ENCODE measurements at regions not wholly inside any gene's neighbourhood (a gene's known extent, or its start where the extent isn't known, plus 50 kb on each side); places are given as distances from the start of the nearest gene placed in this dataset.

DNA sequence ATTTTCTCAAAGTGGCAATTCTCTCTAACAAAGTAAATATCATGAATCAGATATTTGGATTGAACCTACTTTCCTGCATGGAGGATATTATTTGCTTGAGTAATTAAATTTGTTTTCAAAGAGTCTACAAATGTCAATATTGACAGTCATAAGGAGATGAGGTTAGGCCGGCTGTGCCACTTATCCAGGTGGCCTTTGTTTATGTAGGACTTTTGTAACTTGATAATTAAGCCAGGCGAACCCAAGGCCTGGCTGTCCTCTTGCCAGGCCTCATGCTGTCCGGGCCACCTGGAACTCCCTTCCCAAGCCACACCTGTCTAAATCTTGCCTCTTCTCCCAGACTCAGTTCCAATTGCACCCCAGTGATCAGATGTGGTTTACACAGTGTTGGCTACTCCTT is 255.2 kb downstream of the ACKR3 start:
- WGBS, 2 donors: 17 to 72% methylated on average over 3 of the region's 3 CpGs
- no peak overlapping the region for H3K4me3 ChIP-seq
- intact Hi-C loops (cut with DNase I): no loop called here
- H3K27ac ChIP-seq: no peak overlapping the region
- H3K27me3 ChIP-seq: no peaks in the 10 kb centered on the region
- TF ChIP-seq POLR2AphosphoS5 (IDR thresholded peaks at IDR 0.05): no peak
- TF ChIP-seq, protein P1, sequence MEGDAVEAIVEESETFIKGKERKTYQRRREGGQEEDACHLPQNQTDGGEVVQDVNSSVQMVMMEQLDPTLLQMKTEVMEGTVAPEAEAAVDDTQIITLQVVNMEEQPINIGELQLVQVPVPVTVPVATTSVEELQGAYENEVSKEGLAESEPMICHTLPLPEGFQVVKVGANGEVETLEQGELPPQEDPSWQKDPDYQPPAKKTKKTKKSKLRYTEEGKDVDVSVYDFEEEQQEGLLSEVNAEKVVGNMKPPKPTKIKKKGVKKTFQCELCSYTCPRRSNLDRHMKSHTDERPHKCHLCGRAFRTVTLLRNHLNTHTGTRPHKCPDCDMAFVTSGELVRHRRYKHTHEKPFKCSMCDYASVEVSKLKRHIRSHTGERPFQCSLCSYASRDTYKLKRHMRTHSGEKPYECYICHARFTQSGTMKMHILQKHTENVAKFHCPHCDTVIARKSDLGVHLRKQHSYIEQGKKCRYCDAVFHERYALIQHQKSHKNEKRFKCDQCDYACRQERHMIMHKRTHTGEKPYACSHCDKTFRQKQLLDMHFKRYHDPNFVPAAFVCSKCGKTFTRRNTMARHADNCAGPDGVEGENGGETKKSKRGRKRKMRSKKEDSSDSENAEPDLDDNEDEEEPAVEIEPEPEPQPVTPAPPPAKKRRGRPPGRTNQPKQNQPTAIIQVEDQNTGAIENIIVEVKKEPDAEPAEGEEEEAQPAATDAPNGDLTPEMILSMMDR (IDR thresholded peaks at IDR 0.05): no peak
- TF ChIP-seq EP300 (IDR thresholded peaks at IDR 0.05): no peak
- no peak for TF ChIP-seq POLR2A (IDR thresholded peaks at IDR 0.05)
- peaks cover 0 to 6% (median 3%) of the 10 kb centered on the region in 4 donors for H3K9me3 ChIP-seq
- no peaks in the 10 kb centered on the region for H3K4me1 ChIP-seq
- no peaks in the 10 kb centered on the region for H3K36me3 ChIP-seq
- DNase-seq: no peak

DNA sequence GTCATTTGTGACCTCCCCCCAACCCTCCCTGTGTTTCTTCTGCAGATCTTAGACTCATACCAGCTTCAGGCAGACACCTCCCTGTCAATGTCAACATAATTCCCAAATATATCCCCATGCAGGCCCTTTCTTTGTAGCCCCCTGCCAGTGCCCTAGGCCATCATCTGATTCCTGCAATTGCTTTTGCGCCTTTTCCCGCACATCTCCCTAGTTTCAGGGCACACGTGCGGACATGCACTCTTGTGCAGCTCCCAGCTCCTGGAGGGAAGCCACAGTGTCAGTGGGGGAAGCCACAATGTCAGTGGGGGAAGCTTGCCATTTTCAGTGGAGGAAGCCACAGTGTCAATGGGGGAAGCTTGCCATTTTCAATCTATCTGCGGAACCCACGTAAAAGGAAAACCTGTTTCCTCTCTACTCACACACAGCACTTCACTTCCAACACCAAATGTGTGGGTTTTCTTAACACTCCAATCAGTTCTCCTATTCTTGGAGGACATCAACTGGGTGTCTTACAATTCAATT is 256.4 kb downstream of the ACKR3 start:
- H3K9me3 ChIP-seq: peaks cover 0 to 6% (median 3%) of the 10 kb centered on the region in 4 donors
- 70 to 90% methylated on average over 6 of the region's 6 CpGs for WGBS, 2 donors
- H3K4me3 ChIP-seq: no peak overlapping the region
- H3K36me3 ChIP-seq: no peaks in the 10 kb centered on the region
- no peak overlapping the region for H3K27ac ChIP-seq
- no peak for TF ChIP-seq POLR2A (IDR thresholded peaks at IDR 0.05)
- no peak for TF ChIP-seq EP300 (IDR thresholded peaks at IDR 0.05)
- no peaks in the 10 kb centered on the region for H3K27me3 ChIP-seq
- no peak for DNase-seq
- no peaks in the 10 kb centered on the region for H3K4me1 ChIP-seq
- intact Hi-C loops (cut with DNase I): no loop called here

DNA sequence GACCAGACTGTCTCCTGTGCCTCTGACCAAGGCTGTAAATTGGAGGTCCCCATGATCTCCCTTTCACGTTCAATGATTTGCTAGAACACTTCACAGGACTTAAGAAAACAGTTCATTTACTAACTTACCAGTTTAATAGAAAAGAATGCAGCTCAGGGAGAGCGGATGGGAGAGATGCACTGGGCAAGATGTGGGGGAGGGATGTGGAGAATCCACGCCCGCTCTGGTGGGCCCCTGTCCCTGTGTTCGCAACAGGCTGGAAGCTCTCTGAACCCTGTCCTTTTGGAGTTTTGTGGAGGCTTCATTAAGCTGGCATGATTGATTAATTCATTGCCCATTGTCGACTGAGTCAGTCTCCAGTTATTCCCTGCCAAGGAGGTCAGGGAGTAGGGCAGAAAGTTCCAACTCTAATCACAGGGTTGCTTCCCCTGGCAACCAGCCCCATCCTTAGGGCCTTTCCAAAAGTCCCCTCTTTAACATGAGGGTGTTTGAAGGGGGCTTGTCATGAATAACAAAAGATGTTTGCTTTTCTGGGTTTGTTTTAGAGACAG is 257.1 kb downstream of the ACKR3 start:
- Histone ChIP-seq H3K4me3 (no peak overlapping the region), H3K4me1 (no peaks in the 10 kb centered on the region), H3K27me3 (no peaks in the 10 kb centered on the region), H3K27ac (no peak overlapping the region), H3K36me3 (no peaks in the 10 kb centered on the region), H3K9me3 (peaks cover 0 to 5% (median 1%) of the 10 kb centered on the region in 4 donors)
- WGBS, 2 donors: 88 to 89% methylated on average over 6 of the region's 6 CpGs
- TF ChIP-seq POLR2A (IDR thresholded peaks at IDR 0.05): no peak
- TF ChIP-seq, protein P1 (IDR thresholded peaks at IDR 0.05): no peak
- TF ChIP-seq EP300 (IDR thresholded peaks at IDR 0.05): no peak
- DNase-seq: no peak
- intact Hi-C loops (cut with DNase I): no loop called here

DNA sequence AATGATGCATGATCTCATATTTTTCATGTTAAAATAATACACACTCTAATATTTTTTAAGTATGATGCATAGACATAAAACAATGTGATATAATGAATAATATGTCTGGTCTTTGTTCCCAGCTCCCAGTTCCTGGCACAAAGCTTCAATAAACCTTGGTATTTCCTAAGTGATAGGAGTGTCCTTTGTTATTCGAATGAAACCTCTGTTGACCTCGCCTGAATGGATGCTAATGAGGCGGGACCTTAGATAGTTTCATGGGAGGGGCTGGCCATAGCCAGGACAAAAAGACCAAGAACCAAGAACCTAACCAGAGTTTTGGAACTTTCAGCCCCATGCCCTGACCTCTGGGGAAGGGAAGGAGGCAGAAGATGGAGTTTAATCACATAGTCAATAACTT is 257.7 kb upstream of the COPS8 start:
- Histone ChIP-seq H3K27me3 (no peaks in the 10 kb centered on the region), H3K9me3 (no peaks in the 10 kb centered on the region), H3K36me3 (no peaks in the 10 kb centered on the region), H3K27ac (no peak overlapping the region), H3K4me3 (no peak overlapping the region), H3K4me1 (no peaks in the 10 kb centered on the region)
- DNase-seq: no peak
- WGBS, 2 donors: 68 to 85% methylated on average over 3 of the region's 3 CpGs
- no peak for TF ChIP-seq EP300 (IDR thresholded peaks at IDR 0.05)
- no peak for TF ChIP-seq POLR2AphosphoS5 (IDR thresholded peaks at IDR 0.05)
- TF ChIP-seq POLR2A (IDR thresholded peaks at IDR 0.05): no peak
- intact Hi-C loops (cut with DNase I): no loop called here

DNA sequence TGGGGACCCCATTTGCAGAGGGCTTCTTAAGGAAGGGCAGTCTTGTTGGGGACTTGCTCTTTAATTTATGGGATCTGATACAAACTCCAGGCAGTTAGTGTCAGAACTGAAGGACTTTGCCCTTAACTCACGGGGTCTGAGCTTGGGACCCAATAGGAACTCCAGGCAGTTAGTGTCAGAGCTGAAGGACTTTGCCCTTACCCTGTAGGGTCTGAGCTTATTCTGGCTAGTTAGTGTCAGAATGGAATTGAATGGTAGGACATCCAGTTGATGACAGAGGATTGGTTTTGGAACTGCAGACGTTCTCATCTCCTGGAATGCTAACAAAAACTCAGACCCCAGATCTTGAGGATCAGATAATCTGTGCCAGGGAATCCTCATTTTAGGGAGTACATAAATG is 256.9 kb upstream of the COPS8 start:
- Histone ChIP-seq H3K36me3 (no peaks in the 10 kb centered on the region), H3K27me3 (no peaks in the 10 kb centered on the region), H3K4me3 (no peak overlapping the region), H3K9me3 (no peaks in the 10 kb centered on the region), H3K27ac (no peak overlapping the region), H3K4me1 (no peaks in the 10 kb centered on the region)
- intact Hi-C loops (cut with DNase I): no loop called here
- no peak for DNase-seq
- no peak for TF ChIP-seq EP300 (IDR thresholded peaks at IDR 0.05)
- TF ChIP-seq, protein P1 (IDR thresholded peaks at IDR 0.05): no peak
- TF ChIP-seq POLR2AphosphoS5 (IDR thresholded peaks at IDR 0.05): no peak
- no peak for TF ChIP-seq POLR2A (IDR thresholded peaks at IDR 0.05)
- WGBS, 2 donors: 25 to 67% methylated on average over 2 of the region's 2 CpGs

DNA sequence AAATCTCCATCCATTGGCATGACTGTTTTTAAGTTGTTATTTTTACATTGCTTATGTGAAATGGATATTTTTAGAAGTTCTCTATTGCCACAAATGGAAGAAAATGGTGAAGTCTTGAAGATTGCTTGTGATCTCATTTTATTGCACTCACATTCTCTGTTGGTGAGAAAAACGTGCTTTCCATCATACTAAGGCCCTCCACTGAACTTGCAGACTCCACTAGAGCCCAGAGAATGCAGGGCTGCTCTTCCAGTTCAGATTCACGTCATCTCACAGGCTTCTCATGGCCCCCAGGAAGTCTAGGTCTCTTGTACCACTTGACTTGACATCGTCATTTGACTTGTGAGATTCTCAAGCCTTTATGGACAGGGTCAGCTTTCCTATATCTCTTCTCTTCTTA is 254.8 kb upstream of the COPS8 start:
- Histone ChIP-seq H3K4me1 (no peaks in the 10 kb centered on the region), H3K4me3 (no peak overlapping the region), H3K36me3 (no peaks in the 10 kb centered on the region), H3K27ac (no peak overlapping the region), H3K27me3 (no peaks in the 10 kb centered on the region), H3K9me3 (no peaks in the 10 kb centered on the region)
- 56 to 69% methylated on average over 3 of the region's 3 CpGs for WGBS, 2 donors
- TF ChIP-seq POLR2A (IDR thresholded peaks at IDR 0.05): no peak
- no peak for TF ChIP-seq POLR2AphosphoS5 (IDR thresholded peaks at IDR 0.05)
- TF ChIP-seq EP300 (IDR thresholded peaks at IDR 0.05): no peak
- TF ChIP-seq, protein P1 (IDR thresholded peaks at IDR 0.05): no peak
- intact Hi-C loops (cut with DNase I): no loop called here
- DNase-seq: no peak
